HG03571 (cell line): ENCODE measurements at regions not wholly inside any gene's neighbourhood (a gene's known extent, or its start where the extent isn't known, plus 50 kb on each side); places are given as distances from the start of the nearest gene placed in this dataset.

Experiments used
- ATAC-seq: cut with Tn5 transposase; IDR thresholded peaks from one replicate; pipeline ENCODE4 v1.9.1; 2021; ENCODE audit not compliant: unreplicated experiment

- no peak for ATAC-seq
These were observed 76.0 kb downstream of the FAM124B start for GRCh38 chr2:224325941-224326340.

- no peak for ATAC-seq
These were observed 77.3 kb downstream of the FAM124B start for GRCh38 chr2:224324604-224325003.

DNA sequence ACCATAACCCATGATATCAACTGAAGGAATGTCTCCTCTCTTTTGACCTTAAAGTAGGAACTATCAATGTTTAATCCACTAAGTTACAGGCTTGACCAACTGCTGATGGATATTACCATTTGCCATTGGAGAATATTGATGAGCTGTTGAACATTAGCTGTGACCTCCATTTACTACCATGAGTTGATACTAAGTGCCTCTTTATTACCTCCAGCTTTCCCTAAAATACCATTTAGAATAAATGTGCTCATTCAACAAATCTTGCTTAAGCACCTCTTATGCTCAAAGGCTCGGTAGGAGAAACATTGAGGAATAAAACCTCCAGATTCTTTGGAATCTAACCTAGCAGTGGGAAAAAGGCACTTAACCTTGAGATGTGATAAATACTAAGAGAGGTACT lies 81.2 kb downstream of the FAM124B start:
- no peak for ATAC-seq

- ATAC-seq = no peak
These were observed 82.2 kb downstream of the FAM124B start for GRCh38 chr2:224319750-224320149.

DNA sequence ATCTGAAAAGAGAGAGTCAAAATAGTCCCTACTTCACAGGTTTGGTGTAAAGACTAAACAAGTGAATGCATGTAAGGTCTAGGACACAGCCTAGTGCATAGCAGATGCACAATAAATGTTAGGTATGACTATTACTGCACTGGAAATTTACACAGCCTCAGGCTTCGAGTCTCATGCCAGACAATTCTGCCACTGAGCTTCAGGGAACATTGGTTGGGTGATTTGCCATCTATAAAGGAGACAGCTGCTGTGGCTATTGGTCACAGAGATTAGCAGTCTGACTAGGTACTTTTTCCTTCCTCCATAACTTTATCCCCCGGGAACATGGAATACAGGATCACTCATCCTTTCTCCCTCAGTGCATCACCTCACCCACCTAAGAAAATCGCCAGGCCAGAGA lies 89.2 kb downstream of the FAM124B start:
- no peak for ATAC-seq

DNA sequence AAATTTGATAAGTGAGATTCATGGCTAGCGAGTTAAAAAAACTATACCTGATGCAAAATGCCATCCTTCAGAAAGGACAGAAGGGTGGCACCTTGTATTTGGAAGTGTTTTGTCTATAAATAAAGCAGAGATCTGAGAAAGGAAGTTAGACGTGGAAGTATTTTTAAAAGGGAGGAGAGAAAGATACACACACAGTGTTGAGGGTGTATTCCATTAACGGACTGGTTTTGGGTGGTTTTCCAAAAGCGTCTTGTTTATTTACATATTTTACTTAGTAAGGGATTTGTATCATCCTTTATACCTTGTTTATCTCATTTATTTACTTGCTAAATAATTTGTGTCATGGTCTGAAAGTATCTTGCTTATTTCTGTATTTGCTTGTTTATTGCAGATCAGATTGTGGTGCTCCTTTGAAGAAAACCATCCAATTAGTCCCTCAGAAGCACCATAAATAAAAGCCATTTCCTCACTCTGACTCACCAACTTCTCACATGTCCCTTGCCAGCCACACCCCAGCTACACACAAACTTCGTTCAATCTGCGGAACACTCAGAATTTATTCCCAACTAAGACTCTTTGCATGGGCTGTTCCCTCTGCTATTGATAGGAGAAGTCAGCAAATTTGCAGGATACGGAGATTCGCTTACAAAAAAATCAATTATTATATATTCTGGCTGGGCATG lies 90.8 kb downstream of the FAM124B start:
- ATAC-seq = no peak

DNA sequence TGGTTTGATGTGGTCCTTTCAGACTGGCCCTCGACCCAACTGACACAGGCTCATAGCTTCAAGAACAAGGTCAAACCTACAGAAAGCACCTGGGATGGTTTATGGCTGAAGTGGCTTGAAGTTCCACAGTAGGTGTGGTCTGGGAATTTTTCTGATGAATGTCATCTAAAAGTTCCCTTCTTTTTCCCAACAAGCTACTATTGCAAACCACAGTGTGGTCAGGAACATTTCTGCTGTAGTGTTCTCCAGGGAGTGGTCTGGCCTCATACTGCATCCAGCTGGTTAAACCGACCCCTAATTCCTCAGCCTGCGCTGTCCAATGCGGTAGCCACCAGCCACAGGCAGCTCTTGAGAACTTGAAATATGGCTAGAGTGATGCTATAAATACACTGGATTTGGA lies 92.7 kb downstream of the FAM124B start:
- ATAC-seq = no peak

GRCh38 chr2:224308272-224308911 lies 93.5 kb downstream of the FAM124B start:
- peak; percentile 87 for ATAC-seq

GRCh38 chr2:224302952-224303351 lies 99.0 kb downstream of the FAM124B start:
- ATAC-seq = no peak

DNA sequence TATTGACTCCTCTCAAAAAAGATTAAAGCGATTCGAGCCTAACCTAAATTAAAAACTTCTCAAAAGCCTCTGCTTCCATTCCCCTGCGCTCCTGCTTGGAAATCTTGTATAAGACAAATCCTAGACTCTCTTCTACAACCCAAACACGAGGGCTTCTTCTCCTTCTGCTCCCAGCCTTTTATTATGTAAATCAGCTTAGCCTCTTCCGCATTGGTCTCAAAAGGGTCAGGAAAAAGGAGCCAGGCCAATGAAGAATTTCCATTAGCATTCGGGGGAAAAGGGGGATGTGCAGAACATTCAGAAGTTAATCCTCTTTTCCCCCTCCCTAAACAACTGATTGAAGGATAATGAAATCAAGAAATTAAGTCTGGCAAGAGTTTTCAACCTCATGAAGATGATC lies 107.9 kb downstream of the FAM124B start:
- ATAC-seq = no peak

GRCh38 chr2:224287531-224287930 lies 114.4 kb downstream of the FAM124B start:
- ATAC-seq = no peak

GRCh38 chr2:224286923-224287322 lies 115.0 kb downstream of the FAM124B start:
- no peak for ATAC-seq

- ATAC-seq = no peak
These were observed 117.6 kb downstream of the FAM124B start for GRCh38 chr2:224284134-224284946.

DNA sequence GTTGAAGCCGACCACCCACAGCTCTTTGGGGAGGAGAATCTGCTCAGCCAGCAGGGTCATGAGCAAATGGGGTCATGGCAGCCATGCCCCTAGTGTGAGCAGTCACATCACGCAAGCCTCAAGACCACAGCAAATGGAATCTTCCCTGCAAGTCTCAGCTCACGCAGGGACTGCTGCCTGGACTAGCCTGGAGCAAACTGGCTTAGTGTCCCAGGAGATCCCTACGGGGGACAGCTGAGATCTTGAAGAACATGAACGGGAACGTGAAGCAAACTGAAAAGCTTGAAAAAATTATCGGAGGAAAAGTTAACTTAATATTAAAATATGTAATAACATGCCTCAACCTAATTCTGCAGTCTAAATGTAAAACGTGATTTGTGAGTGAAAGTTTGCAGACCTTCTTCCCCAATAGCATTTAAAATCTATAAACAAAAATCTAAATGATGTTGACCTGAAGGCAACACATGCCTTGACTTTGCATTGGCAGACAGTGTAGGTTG lies 118.4 kb downstream of the FAM124B start:
- ATAC-seq = no peak

- no peak for ATAC-seq
These were observed 120.5 kb downstream of the FAM124B start for GRCh38 chr2:224281374-224281773.

DNA sequence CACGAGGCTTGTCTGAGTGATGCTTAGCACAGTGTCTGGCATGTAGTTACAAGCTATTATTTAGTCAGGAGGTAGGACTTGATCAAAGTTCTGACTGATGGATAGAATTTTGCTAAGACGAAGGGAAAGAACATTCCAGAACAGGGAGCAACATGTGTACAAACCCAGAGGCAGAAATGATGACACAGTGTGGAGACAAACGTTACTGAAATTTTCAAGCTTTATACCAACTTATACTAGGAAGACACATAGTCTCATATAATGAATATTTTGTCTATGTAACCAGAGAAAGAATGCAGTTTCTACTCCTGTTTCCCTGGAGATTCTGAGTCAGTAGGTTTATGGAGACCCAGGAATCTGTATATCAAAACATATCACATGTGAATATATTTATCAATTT lies 123.4 kb downstream of the FAM124B start:
- ATAC-seq = no peak

- ATAC-seq = no peak
These were observed 125.7 kb downstream of the FAM124B start for GRCh38 chr2:224276251-224276650.

- no peak for ATAC-seq
These were observed 129.5 kb downstream of the FAM124B start for GRCh38 chr2:224272237-224272910.

DNA sequence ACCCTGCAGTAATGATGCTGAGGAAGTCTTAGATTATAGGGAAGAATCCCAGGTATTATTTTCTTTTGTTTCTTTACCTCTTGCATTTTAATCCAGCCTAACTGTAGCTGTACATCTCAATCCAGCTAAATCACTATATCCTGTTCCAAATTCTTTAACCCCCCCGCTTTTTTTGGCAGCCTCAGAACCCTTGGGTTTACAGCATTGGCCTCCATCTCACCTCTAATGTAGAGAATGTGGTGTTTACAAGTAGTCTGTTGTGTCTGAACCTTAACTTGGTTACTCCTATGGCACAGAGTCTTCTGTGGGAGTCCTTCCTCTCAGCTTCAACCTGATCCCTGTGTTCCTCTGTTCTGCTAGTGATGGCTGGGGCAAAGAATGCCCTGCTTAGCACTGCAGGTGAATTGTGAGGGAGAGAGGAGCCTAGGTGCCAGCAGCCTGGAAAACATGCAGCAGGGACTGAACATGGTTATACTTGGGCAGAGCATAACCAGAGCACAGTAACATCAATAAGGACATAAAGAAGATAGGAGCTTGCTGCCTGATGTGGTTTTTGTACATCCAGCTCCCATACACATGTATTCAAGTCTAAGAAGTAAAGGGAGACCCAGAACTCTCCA lies 130.2 kb downstream of the FAM124B start:
- no peak for ATAC-seq

DNA sequence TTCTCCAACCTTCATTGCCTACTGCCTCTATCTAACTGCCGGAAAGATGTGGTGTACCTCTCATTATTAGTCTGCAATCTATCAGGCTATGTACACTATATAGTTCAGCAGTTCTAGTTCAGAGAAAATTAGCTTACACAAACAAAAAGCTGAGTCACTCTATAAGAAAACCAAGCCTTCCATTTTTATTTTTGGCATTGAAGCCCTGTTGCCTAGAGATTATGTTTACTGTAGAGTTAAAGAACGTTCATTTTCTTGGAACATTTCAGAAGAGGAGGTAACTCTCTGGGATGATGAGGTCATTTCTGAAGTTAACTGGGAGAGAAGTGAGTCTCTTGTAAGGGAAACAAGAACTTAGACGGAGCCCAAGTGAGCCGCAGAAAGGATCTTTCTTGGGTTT lies 133.5 kb downstream of the FAM124B start:
- no peak for ATAC-seq

DNA sequence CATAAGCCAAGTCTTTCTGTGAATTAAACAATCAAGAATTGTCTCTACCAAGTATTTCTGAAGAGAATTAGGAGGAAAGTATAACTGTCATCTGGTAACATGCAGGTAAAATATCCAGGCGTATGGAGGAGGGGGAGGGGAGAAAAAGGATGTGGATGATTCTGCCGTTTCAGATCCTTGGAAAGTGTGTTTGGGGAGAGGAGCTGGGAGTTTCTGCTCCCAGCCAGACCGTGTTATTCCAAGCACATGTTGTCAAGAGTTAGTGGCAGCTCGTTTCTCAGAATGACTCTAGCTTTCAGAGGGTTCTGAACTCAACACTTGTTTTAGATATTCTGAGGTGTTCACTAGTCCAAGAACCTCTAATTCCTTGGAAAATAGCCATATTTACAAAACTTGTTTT lies 137.6 kb downstream of the FAM124B start:
- no peak for ATAC-seq
